NCI-H446 (cell line): ENCODE measurements at regions not wholly inside any gene's neighbourhood (a gene's known extent, or its start where the extent isn't known, plus 50 kb on each side); places are given as distances from the start of the nearest gene placed in this dataset.
"Not testable (repeated sequence)": the region's sequence is repeated elsewhere in the genome, so short reads cannot be mapped to it uniquely, and the experiment has no call there.

Experiments used
- DNase-seq, 2 experiments: peaks; one replicate each; lab custom pipeline; 2025; lab: John Stamatoyannopoulos, UW

DNA sequence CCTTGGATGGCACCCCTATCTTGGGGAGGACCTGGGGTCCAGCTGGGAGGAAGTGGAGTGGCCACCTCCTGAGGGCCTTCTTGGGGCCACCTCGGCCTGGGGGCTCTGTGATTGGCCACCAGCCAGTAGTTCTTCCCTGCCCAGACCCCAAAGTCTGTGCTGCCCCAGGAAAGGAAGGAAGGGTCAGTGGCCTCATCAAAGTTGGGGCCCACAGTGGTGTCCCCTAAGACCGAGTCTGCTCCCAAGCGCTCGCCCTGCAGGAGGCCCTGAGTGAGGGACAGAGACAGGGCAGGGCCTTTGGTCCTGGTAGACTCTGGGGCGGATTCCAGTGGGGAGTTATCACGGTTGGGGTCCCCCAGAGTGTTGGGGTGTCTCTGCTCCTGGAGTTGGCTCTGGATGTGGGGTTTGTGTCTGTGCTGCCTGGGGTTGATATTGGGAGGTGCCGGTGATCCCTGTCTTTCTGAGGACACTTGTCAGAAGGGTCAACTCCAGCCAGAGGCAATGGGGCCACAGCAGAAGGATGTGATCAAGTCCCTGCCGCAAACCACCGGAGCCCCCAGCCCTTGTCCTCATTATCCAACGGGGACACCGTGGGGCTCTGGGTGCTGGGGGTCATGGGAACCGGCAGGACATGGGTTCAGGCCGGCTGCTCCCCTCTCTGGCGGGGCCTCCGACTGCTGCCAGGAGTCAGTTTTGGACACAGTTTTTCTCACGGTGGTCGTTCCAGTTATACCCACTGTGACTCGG is 364.3 kb downstream of the TMEM121 start:
- DNase-seq: no peak

DNA sequence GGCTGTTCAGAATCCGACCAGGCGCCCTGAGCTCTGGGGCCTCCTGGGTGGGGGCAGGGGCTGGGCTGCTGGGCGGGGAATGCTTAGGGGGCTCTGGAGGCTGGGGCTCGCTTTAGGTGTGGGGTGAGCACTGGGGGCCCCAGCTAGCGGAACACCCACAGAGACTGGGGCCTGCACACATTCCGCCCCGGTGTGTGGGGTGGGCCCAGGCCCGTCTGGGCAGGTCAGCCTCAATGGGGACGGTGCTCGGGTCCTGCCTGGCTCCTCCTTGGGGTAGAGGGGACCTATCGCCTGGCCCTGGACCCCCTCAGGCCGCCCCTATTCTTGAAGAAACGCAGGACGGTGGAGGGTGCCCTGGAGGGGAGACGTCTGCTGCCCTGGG is 364.8 kb downstream of the TMEM121 start:
- no peak for DNase-seq

DNA sequence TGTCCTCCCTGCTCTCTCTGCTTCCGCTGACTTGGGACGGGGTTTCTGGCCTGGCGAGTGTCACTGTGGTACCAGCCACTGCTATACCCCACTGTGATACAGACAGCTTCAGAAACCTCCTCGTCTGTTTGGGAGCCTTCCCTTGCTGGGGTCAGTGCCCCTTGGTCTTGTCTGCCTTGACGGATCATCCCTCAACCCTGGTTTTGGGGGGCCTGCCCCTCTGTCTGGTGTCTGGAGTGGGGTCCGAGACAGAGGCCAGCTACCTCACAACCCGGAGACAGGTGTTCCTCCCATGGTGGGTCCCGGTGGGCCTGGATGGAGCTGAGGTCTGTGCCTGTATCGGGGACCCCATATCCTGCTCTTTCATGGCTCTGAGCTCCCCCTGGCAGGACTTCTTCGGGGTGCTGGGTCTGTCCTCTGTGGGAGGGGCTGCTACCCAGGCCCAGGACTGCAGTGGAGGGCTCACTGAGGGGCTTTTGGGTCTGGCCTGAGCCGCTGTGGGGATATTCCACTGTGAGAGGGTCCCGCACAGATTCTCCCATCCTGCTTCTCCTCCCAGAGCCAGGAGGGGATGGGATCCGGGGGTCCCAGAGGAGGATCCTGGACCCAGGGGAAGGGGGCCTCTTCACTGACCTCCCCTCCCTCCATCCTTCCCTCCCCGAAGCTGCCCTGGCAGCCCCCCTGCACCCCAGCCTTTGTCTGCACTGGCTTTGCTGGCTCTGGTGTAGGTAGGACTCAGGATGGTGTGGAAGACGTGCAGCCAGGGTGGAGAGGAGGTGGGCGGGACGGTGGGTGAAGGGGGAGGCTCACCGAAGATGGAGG is 365.5 kb downstream of the TMEM121 start:
- no peak for DNase-seq

DNA sequence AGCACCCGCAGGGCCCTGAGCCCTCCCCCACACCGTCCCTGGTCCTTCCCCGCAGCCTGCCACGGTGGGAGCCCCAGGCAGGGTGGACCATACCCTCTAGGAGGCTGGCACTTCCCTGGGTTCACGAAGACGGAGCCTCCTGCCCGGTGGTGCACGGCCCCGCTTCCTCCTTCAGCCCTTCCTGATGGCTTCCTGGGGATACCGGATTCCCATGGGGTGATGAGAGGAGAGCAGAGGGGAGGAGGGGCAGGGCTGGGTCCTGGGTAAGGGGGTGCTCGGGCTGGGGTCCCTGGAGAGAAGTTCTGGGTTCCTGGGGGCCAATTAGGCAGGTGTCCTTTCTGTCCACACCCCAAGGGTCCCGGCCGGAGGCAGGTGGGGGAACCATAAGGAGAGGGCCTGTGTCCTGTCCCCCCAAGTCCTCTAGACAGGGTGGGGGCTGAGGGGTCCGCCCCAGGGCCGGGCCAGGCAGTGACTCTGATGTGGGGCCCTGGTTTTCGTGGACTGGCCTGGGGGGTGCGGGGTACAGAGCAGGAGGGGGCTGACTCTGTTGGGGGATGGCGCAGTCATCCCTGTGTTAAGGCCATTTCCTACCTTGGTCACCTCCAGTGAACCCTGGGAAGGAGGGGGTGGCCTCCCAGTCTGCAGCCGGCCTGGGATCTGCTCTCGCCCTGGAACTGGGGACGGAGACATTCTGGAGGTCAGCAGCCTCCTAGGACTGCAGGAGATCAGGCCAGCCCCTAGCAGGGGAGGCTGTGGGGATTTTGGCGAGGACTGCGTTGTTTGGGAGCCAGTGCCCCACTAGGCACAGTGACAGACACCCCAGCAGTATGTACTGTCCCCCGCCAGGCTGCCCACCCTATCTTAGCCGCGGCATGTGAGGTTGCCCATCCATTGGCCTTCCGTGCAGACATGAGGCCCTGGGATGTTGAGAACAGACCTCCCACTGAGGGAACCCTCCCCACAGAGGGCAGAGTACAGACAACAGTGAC is 366.4 kb downstream of the TMEM121 start:
- not testable (repeated sequence) for DNase-seq

DNA sequence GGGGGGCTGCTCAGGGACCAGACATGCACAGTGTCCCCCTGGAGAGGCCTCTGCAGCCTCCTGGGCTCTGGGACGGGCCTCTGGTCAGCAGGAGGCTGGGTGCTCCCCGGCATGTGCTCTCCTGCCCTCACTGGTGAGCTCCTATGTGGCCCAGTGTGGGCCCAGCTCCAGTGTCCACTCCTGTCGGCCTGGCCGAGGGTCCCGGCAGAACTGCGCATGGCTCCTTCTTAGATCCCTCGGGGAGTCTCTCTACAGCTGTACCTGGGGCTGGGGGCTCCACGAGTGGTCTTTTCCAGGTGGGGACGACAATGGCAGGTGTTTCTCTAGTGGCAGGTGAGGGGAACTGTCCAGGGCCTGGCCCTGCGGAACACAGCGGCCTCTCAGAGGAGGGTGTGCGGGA is 367.3 kb downstream of the TMEM121 start:
- DNase-seq: not testable (repeated sequence)

DNA sequence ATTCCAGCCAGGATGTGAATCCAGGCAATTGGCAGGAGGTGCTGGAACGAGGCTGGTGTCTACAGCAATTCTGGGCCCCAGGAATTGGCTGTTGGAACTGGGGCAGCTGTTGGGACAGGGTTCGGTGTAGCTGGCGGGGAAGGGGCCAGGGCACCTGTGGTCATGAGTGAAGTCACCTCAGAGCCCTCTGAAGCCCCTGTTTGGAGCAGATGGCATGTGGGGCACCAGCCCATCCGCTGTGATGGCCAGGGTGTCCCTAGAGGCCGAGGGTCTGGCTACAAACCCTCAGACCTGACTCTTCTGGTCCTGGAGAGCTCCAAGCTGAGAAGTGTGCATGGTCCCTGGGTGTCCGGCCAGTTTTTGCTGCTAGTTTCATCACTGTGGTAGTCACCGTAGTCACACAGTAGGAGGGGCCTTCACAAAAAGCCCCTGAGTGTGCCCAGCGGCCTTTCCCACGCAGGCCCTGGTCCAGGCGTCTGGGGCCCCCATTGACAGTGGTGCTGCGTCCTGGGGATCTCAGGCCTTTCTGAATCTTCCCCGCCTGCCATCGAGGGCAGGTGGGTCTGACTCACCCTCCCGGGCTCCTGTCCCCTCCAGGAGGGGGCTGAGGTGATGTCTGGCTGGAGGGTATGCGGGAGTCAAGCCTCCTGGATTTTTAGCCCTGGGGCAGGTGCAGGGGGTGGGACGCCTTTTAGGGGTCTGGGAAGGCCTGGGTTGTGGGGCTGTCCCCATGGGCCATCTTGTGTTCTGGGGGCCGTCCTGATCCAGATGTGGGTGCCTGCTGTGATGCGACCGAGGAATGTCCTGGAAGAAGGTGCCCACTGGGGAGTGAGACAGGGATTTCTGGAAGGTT is 368.0 kb downstream of the TMEM121 start:
- DNase-seq: no peak

DNA sequence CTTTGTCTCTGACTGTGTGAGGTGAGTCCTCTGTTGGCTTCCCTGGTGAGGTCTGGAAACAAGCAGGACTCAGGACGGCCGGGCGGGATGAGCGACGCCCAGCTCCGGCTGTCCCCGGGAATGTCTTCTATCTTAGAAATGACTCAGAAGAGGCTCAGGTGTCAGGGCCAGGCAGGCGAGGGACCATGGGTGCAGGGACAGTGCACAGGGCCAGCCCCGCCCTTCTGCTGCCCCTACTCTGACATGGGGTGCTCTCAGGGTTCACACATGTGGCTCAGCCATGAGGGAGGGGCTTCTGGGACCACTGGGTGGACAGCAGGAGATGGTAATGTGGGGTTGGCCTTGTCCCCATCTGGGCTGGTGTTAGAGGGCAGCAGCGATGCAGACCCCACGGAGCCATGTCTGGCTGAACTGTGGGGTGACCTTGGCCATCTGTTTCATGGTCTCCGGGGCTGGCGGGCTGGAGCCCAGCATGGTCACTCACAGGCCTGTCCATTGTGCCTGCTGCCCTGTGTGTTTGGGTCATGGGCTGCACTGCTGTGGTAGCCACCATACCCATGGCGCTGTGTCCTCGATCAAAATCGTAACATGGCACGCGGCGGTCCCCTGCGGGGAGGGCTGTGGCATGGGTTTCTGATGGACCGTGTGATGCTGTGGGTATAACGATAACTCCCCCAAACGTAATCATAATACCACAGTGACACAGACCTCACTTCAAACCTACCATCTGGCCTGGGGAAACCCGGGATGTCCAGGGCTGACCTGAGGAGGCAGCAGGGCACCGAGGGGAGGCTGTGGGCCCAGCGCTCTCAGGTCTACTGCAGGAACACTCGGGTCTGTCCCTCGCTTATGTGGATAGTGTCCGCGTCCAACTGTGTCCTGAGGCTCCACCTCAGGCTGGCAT is 368.8 kb downstream of the TMEM121 start:
- no peak for DNase-seq

DNA sequence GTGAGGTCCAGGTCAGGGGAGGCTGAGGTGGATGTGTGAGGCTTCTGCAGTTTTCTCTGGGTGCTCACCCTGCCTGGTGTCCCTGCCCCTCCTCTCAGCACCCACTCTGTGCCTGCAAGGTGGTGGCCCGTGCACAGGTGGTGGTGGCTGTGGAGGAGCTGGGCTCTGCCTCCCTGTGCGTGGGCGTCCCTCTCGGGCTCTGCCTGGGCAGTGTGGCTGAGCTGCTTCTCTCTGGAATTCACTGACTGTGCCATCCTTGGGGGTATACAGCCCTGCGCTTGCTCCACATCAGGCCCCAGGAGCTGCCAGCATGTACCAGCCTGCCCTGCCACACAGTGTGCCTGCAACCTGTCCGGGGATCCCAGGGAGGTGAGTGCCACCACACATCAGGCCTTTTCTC is 369.8 kb downstream of the TMEM121 start:
- DNase-seq: not testable (repeated sequence)

DNA sequence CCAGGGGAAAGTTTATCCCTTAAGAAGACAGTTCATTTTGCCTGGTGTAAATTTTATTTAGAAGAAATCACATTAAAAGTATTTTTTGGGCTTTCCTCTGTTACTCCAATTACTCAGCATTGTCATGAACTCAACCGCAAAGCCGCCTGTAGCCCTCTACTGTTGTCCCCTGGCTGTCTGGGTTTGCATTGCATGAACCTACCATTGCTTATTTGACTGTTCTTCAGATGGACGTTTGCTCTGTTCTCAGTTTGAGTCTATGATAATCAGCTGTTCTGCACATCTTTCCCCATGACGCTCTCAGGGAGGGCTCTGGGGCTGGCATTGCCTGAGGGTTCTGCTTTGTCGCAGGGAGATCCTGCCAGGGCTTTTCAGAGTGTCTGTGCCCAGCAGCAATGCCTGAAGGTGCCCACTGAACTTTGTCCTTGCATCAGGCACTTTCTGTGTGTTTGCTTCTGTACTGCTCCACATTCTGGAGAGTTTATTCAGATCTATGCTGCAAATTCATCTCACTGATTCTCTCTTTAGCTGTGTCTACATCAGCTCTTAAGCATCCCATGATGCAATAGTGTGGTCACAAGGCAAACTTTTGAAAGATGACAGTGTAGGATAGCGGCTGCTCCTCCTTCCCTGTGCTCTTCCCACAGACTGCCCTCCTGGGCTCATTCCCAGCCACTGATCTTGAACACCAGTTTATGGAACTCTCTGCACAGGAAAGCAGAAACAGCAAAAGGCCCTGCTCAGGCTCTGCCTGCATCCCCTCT is 370.8 kb downstream of the TMEM121 start:
- not testable (repeated sequence) for DNase-seq

DNA sequence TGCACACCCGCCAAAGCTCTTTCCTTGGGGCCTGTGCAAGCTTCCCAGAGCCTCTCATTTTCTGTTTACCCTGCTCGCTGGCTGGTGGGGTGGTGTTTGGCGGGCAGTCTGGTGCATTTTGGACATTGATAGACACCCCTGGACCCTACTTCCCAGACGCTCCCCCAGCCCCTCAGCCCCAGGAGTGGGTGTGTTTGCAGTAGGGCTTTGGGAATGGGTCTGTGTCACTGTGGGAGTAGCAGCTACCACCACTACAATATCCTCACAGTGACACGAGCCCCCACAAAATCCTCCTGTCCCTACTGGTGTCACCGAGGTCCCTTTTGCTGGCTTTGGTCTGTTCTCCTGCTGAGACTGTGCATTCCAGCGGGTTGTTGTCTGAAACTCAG is 371.3 kb downstream of the TMEM121 start:
- DNase-seq: no peak

DNA sequence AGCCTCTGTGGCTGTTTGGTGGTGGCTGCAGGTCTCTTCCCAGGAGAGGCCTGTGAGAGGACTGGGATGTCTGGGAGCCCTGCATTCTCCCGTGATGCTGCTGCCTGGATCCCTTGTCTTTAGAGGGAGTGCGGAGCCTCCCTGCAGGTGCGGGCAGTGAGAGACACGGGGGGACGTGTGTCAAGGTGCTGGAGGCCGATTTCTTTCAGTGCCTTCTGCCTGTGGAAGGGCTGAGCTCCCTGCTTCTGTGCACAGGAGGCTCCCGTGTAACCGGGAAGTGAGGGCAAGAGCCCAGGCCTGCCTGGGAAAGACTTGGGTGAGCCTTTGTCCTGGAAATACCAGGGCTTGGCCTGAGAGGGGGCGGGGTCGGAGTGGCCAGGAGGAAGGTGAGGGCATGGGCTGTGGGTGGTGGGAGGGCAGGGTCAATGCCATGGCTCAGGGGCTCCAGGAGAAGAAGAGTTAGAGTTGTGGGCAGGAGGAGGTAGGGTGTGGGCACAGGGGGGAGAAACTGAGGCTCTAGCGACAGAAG is 372.2 kb downstream of the TMEM121 start:
- DNase-seq: no peak

DNA sequence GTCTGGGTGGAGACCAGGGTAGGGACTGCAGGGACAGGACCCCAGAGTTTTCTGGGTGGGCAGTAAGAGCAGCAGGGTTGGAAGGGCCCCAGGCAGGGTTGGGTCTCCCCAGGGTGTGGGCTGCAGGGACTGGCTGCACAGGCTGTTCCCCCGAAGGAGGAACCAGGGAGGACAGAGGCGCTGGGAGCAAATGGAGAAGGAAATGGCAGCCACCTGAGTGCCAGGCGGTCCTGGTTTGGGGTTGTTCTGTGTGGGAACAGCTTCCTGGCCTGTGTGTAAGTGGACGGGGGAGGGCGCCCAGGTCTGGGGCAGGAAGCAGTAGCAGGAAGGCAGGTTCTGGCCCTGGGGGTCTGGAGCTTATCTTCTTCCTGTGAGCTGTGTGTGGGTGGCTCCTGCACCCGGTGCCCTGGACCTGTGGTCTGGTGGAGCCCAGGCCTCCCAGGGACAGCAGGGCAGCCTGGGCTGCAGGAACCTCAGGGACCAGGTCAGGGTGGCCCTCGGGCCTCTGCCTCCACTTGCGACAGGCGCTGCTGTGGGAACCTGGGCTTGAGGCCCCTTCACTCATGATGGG is 372.8 kb downstream of the TMEM121 start:
- no peak for DNase-seq

DNA sequence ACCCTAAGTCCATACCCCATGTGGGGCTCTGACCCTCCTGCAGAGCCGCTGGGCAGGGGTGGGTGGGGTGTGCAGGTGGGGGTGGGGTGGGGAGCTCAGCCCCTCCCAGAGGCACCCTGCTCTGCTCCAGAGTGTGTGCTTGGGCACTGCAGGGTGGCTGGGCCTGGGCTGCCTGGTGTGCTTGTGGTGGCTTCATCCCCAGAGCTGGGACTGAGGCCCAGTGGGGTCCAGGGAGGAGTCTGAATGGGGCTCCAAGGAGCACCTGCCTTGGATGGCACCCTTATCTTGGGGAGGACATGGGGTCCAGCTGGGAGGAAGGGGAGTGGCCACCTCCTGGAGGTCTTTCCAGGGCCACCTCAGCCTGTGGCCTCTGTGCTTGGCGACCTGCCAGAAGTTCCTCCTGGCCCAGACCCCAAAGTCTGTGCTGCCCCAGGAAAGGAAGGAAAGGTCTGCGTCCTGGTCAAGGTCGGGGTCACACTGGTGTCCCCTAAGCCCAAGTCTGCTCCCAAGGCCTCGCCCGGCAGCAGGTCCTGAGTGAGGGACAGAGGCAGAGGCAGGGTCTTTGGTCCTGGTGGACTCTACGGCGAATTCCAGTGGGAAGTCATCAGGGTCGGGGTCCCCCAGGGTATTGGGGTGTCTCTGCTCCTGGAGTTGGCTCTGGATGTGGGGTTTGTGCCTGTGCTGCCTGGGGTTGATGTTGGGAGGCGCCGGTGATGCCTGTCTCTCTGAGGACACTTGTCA is 373.4 kb downstream of the TMEM121 start:
- DNase-seq: peak in 1 of 2 experiments; percentile 9

DNA sequence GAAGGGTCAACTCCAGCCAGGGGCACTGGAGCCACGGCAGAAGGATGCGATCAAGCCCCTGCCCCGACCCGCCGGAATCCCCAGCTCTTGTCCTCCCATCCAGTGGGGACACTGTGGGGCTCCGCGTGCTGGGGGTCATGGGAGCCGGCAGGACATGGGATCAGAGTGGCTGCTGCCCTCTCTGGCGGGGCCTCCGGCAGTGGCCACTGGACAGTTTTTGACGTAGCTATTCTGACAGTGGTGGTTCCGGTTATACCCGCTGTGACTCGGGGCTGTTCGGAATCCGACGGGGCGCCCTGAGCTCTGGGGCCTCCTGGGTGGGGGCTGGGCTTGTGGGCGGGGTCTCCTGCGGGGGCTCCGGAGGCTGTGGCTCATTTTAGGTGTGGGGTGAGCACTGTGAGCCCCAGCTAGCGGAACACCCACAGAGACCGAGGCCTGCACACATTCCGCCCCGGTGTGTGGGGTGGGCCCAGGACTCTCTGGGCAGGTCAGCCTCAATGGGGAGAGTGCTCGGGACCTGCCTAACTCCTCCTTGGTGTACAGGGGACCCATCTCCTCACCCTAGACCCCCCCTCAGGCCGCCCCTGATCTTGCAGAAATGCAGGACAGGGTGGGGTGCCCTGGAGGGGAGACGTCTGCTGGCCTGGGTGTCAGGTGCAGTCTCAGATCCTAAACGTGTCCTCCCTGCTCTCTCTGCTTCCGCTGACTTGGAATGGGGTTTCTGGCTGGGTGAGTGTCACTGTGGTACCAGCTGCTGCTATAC is 374.2 kb downstream of the TMEM121 start:
- DNase-seq: no peak

DNA sequence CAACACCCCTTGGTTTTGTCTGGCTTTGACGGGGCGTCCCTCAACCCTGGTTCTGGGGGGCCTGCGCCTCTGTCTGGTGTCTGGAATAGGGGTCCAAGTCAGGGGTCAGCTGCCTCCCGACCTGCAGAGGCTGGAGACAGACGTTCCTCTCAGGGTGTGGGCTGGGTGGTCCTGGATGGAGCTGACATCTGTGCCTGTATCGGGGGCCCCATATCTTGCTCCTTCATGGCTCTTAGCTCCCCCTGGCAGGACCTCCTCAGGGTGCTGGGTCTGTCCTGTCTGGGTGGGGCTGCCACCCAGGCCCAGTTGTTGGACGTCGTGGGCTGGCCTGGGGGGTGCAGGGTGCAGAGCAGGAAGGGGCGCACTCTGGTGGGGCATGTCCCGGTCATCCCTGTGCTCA is 374.8 kb downstream of the TMEM121 start:
- DNase-seq: no peak

DNA sequence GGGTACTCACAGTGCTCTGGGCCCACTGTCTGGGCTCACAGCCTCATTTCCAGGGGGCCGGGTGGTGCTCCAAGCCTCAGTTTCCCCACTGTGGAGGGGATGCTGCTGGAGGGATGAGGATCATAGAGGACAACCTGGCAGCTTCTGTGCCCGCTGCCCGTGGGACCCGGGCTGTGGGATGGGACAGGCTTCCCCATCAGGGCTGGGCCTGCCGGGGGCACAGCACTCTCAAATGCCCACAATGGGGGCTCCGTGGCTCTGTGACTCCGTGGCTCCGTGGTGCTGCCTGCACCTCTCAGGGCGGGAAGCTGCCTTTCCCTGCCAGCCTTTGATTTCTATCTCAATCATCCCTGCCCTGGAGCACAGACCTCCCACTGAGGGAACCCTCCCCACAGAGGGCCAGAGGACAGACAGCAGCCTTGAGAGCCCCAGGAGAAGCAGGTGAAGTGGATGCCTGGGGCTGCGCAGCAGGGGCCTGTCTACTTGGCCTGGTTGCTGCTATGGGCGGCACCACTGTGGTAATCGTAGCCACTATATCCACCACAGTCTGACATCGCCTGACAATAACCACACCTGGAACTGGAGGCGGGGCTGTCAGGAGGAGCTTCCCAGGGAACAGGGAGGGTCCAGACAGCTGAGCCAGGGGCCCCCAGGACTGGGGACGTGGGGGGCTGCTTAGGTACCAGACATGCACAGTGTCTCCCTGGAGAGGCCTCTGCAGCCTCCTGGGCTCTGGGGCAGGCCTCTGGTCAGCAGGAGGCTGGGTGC is 375.9 kb downstream of the TMEM121 start:
- no peak for DNase-seq

DNA sequence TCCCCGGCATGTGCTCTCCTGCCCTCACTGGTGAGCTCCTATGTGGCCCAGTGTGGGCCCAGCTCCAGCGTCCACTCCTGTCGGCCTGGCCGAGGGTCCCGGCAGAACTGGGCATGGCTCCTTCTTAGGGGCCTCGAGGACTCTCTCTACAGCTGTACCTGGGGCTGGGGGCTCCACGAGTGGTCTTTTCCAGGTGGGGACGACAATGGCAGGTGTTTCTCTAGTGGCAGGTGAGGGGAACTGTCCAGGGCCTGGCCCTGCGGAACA is 376.4 kb downstream of the TMEM121 start:
- not testable (repeated sequence) for DNase-seq
